GM19438 (cell line): ENCODE measurements at regions not wholly inside any gene's neighbourhood (a gene's known extent, or its start where the extent isn't known, plus 50 kb on each side); places are given as distances from the start of the nearest gene placed in this dataset.

Experiments used
- ATAC-seq: cut with Tn5 transposase; IDR thresholded peaks from one replicate; pipeline ENCODE4 v1.9.1; 2021; ENCODE audit warnings: low read depth; ENCODE audit not compliant: unreplicated experiment

DNA sequence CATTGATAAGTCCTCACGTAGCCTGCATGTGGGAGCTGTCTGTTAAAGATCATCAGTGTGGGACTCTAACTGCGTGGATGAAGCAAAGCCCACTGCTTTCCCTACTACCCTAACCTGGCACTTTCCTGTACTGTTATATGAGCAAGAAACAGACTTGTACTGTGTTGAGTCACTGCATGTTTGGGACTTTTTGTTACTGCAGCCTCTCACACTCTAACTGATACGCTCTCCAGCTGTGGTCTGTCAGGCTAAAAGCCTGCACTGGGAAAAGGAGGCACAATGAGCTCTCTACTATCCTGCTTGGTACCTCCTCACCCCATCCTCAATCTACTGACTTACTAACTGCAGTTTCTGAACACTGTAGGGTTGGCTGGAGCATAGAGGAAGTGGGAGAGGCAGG is 93.7 kb upstream of the PLET1 start:
- no peak for ATAC-seq

DNA sequence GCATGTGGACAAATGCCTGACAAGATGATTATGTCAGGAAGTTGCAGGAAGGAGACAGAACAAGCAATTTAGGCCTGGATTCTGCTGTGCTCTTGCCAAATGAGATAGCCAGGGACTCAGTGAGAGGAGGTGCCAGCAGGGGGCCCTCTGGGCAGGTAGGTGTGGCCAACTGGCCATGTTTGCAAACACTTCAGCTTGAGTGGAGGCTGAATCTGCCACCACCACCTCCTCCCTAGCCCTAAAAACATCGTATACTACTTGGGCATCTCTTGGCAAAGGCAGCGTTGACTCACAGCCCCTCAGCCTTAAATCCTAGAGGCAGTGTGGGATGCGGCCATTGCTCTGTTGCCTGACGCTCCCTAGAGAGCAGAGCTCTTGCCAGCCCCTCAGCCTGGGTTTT is 95.1 kb upstream of the PLET1 start:
- no peak for ATAC-seq

GRCh38 chr11:112357488-112357887 is 96.8 kb upstream of the PLET1 start:
- no peak for ATAC-seq

DNA sequence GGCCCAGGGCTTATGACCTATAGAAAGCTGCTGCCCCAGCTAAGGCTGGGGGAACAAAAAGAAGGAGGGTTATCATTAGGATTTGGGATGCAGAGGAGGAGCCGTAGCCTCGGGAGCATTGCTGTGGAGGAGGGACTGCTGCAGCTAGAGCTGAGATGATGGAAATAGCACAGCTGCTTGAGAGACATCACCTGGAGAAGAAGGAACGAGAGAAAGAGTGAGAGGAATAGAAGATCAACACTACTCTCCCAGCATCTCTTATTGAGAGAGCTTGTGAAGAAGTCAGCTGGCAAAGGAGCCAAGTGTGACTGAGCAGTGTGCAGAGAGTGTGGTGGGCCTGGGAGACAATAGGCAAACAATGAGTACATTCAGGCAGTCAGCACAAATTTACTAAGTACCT is 100.7 kb upstream of the PLET1 start:
- no peak for ATAC-seq

GRCh38 chr11:112363527-112363926 is 102.9 kb upstream of the PLET1 start:
- ATAC-seq: no peak

- no peak for ATAC-seq
Measured at GRCh38 chr11:112364962-112365481, 104.4 kb upstream of the PLET1 start.

DNA sequence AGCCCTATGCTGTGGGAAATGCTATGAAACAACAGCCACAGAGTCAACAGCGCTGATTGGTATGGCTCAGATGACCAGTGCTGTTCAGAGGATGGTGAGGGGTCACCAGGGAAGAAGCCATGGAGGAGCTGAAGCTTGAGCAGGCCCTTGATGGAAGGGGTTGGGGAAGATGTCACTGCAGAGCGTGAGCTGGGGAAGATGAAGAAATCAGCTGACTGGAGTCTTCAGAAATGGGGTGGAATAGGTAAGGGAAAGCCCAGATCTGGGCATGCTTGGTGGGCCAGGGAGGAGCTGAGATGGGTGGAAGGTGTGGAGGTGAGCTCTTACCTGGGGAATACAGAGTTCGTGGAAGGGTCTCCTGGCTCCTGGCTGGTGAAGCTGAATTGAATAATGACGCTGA is 105.4 kb upstream of the PLET1 start:
- ATAC-seq: no peak

DNA sequence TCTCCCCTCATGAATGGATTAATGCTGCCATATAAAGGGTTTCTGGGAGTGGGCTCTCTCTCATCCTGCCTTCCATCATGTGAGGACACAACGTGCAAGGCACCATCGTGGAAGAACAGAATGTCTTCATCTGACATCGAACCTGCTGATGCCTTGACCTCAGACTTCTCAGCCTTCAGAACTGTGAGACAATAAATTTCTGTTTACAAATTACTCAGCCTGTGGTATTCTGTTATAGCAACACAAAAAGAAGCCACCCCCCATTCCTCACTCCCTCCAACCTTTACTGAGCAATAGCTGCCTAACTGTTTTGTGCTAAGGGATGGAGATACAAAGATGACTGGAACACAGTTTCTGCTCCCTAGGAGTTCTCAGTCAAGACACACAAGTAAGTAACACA is 106.1 kb upstream of the PLET1 start:
- no peak for ATAC-seq

DNA sequence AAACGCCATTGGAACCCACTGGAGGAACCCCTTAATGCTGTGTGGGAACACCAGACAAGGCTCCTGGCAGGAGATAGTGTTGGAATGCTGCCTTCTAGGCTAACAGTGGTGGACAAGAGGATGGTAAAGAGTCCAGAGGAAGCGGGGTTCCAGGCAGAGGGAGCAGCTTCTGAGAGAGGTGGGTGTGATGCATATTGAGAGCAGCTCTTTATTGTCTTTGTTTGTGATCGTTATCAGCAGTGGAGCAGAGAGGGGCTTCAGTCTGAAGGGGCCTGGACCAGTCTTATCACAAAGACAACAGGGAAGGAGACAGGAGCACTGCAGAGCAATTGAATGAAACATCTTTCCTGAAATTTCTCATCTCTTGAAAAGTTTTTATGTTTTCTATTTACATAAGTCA is 106.8 kb upstream of the PLET1 start:
- ATAC-seq: no peak

DNA sequence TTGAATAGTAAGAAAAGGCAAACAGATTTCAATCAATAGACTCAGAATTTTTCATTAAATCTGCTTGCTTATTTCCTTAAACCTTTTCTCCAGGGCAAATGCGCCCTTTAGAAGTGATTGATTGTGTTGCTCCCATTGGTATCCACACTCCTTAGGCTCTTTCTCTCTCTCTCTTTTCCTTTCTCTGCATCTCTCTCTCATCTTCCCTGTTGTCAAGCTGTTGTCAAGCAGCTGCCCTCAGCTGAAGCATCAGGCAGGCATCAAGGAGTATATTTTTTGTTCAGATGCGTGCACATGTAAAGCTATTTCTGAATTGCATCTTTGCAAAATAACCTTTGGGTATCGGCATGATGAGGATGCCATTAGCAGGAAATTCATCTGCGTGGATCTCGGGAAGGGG is 107.2 kb upstream of the PLET1 start:
- no peak for ATAC-seq

DNA sequence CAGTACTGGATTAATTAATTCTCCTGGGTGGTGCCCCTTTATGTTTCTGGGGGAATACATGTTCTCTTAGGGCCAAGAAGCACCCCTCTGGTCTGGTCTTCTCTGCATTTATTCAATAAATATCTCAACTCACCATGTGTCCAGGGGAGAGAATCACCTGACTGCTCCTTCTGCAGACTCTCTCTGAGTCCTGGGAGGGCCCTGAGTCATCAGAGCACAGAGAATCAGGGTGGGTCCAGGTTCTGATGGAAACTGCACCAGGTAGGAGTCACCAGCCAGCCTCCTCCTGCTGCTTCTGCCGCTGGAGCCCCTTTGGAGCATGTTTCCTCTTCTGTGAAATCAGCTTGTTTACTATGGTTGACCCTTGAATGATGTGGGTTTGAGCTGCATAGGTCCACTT is 107.7 kb upstream of the PLET1 start:
- no peak for ATAC-seq

DNA sequence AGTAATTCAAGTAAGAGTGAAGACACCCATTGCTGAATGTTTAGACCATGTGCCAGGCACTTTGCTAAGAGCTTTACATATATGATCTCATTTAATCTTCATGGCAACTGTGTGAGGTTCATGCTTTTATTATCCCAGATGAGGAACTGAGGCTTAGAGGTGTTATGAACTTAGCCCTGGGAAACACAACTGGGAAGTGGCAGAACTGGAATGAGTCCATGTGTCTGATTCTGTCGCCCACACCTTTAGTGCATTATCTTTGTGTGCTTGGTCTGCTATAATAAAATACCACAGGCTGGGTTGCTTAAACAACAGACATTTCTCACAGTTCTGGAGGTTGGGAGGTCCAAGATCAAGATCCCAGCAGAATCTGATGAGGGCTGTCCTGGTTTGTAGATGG is 108.7 kb upstream of the PLET1 start:
- no peak for ATAC-seq

DNA sequence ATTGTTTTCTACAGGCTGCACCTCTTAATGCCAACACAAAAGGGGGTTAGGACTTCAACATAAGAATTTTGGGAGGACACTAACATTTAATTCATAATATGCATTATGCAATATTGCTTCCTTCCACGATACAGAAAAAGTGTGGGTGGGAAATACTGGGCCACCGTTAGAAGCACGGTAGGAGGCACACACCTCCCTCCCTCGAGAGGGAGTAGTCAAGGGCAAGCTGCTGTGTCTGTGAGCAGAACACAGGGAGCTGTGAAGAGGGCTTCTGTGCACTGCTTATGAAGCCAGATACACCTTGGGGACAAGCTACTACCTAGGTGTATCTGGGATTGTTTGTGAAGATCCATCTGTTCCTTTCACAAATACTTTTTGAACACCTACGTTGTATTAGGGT is 109.3 kb upstream of the PLET1 start:
- ATAC-seq: no peak

- ATAC-seq: no peak
Measured at GRCh38 chr11:112374486-112375140, 114.0 kb upstream of the PLET1 start.

GRCh38 chr11:112377946-112378345 is 117.3 kb upstream of the PLET1 start:
- no peak for ATAC-seq

- no peak for ATAC-seq
Measured at GRCh38 chr11:112380464-112380863, 119.8 kb upstream of the PLET1 start.

- ATAC-seq: no peak
Measured at GRCh38 chr11:112381578-112381977, 120.9 kb upstream of the PLET1 start.

- no peak for ATAC-seq
Measured at GRCh38 chr11:112382561-112382960, 121.9 kb upstream of the PLET1 start.

DNA sequence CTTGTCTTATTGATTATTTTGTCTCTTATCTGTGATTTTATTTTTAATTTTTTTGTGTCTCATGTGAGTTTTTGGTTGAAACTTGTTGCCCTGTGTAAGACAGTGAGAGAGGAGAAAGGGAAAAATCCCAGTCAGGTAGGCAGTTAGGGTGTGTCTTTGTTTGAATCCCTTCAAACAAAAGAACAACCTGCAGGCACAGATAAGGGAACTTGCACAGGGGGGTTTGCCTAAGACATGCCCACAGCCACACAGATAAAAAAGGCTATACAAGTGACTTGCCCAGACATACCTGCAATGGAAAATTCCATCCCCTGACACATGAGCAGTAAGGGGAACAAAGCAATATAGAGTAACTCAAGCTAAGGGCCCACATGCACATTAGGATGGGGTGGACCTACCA is 127.8 kb upstream of the PLET1 start:
- no peak for ATAC-seq

- ATAC-seq: no peak
Measured at GRCh38 chr11:112391086-112391485, 130.4 kb upstream of the PLET1 start.

DNA sequence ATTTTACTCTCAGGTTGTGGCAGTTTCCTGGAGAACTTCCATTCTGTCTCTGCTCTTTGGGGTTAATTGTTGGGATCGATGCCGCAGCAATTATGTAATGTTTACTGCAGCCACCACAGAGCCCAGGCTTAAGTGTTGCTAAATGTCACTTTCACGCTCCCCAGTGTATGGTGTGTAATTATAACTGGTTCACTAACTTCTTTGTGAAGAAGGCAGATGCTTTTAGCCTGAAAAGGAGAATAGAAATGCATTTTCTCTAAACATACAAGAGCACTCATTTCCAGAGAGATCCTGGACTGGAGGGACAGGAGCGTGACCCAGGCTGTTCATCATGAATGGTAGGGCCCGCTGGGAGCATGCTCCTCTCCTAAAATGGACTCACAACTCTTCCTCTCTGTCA is 132.2 kb upstream of the PLET1 start:
- ATAC-seq: no peak

DNA sequence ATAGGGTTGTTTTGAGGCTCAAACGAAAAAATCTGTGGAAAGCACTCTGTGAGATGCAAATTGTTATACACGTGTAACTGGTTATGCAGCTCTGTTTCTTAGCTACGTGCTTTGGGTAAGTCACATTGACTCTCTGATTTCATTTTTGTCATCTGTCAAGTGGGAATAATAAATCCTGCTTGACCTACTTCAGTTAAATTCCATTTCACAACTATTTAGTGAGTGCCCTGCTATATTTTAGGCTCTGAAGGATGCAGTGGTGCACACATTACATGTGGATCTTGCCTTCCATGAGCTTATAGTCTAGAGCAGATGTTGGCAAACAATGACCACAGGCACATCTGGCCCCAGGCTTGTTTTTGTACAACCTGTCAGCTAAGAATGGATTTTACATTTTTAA is 133.6 kb upstream of the PLET1 start:
- no peak for ATAC-seq

GRCh38 chr11:112396076-112396475 is 135.4 kb upstream of the PLET1 start:
- ATAC-seq: no peak
